DMS114 treated with DMSO at 0.1 percent for 48 hours (cell line): ENCODE measurements at regions not wholly inside any gene's neighbourhood (a gene's known extent, or its start where the extent isn't known, plus 50 kb on each side); places are given as distances from the start of the nearest gene placed in this dataset.

ENCODE experiments used
- DNase-seq: peaks from one replicate; lab custom pipeline; 2025; ENCODE audit not compliant: unreplicated experiment; lab: John Stamatoyannopoulos, UW

GRCh38 chr5:161235569-161235968 is 311.0 kb downstream of the GABRB2 start:
- DNase-seq = no peak

- DNase-seq = no peak
These were observed 313.0 kb downstream of the GABRB2 start for GRCh38 chr5:161233553-161233952.

DNA sequence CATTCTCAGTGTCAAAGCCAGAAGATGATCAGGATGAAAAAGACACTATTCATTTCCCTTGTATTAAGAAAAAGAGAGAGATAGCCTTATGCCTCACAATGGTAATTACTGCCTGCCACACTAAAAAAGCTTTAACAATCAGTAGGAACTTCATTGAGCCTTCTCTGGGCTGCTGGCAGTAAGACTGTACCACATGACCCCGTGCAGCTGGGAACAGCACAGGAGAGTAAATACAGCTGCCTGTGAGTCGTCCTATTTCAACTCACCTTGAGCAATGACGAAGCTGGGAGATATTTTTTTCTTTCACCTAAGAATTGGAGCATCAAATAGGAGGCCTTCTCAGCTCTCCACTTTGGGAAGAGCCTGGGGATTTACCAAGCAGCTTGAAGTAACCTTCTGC is 316.3 kb downstream of the GABRB2 start:
- no peak for DNase-seq

- DNase-seq = no peak
These were observed 326.7 kb downstream of the GABRB2 start for GRCh38 chr5:161219816-161220215.

- DNase-seq = no peak
These were observed 329.6 kb downstream of the GABRB2 start for GRCh38 chr5:161216877-161217276.

DNA sequence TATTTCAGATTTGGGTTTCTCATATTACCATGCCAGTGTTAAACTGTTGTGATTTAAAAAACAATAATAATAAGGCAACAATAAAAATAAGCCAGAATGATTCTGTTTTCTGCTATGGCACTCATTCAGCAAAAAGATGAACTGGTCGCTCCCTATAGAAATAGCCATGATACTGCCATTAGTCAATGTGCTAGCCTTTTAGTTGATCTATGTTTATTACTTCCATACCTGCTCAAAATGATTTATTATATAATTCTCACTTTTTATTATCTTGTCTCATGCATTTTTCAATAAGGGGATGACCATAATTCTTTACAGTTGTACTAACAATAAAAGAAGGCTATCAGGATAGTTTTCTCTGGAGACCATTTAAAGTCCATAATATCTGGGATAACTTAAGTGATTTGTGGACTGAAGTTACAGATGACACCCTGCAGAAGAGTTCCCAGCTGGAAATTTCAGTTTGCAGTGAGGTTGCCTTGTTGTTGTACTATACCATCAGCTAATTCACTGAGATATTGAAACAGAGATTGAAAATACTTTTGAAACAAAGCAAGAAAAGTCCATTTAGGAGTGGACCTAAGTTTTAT is 334.3 kb downstream of the GABRB2 start:
- DNase-seq = no peak

DNA sequence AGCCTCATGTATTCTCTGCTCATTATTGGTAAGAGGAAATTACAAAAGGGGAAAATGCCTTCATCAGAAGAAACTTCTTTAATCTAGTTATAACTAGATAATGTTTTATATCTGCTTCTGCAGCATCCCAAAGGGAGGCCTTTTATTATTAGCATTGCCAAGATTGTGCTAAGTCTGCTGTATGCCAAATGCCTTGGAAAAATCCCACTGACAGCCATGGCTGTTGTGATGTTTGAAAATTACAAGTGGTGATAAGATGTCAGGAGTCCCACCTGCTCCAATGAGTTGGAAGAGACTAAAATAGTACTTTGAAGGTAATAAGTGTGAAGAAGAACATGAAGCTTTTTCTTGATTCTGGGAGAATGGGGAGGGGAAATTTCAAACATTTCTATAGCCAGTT is 345.0 kb downstream of the GABRB2 start:
- no peak for DNase-seq

GRCh38 chr5:161190778-161191177 is 338.8 kb upstream of the ATP10B start:
- no peak for DNase-seq

DNA sequence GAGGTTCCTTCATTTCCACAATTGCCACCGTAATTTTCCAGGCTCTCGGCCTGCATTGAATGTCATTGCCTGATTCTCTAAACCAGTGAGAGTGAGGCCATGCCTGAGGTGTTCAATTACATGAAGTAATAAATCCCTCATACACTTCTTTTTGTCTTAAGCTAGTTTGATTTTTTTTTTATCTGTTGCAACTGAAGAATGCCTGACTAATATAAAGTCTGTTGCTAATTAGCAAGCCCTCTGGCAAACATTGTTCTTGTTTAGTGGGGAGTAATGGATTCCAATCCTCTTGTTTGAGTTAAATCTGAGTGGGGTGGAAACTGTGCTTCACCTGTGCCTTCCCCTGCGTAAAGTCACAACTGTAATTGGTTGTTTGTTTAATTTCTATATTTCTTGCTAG is 338.1 kb upstream of the ATP10B start:
- no peak for DNase-seq

- DNase-seq = no peak
These were observed 337.4 kb upstream of the ATP10B start for GRCh38 chr5:161189452-161189851.

GRCh38 chr5:161183559-161183958 is 331.5 kb upstream of the ATP10B start:
- DNase-seq = no peak

- no peak for DNase-seq
These were observed 324.2 kb upstream of the ATP10B start for GRCh38 chr5:161176221-161176620.

DNA sequence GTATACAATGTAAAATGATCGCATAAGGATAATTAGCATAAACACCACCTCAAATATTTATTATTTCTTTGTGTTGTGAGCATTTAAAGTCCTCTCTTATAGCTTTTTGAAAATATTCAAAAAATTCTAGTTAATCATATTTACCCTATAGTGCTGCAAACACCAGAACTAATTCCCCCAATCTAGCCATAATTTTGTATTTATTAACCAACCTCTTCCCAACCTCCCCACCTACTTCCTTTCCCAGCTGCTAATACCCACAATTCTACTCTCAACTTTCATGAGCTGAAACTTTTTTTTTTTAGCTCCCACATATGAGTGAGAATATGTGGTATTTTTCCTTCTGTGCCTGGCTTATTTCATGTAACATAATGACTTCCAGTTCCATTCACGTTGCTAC is 317.8 kb upstream of the ATP10B start:
- DNase-seq = no peak

- no peak for DNase-seq
These were observed 315.2 kb upstream of the ATP10B start for GRCh38 chr5:161167016-161167767.

GRCh38 chr5:161165998-161166660 is 314.1 kb upstream of the ATP10B start:
- no peak for DNase-seq

DNA sequence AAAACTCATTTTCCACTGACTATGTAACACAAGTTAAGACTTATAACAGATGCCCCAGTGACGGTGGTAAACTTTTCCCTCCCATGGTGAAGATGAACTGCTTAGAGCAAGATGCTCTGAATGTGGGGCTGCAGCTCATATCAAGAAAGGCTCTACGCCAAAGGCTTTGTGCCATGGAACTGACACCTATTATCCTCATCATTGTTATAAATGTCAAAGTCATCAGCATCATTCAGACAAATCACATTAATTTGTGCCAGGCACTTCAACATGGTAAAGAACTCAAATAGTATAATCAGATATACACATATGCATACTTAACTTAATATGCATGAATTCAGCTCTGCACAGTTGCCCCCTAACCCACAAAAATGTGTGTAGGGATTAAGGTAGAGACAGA is 305.9 kb upstream of the ATP10B start:
- DNase-seq = no peak

DNA sequence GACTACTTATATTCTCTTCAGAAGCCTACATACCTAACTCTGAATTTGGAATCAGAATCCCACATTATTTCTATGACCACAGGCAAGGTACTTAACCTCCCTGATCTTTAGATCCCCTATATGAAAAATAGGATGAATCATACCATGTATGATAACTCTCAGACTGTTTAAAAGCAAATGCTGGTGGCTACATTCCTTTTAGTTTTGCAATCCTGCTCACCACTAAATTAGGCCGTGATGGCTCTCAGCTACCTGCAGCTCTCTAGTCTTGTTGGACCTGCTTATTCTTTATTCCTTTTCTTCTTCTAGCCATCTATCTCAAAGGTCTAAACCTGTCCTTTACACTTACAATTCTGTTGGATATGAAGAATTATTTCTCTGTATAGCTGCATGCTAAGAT is 303.4 kb upstream of the ATP10B start:
- DNase-seq = no peak

GRCh38 chr5:161152415-161152940 is 300.5 kb upstream of the ATP10B start:
- no peak for DNase-seq

- no peak for DNase-seq
These were observed 298.5 kb upstream of the ATP10B start for GRCh38 chr5:161150441-161150988.

GRCh38 chr5:161149078-161149477 is 297.1 kb upstream of the ATP10B start:
- DNase-seq = no peak

GRCh38 chr5:161138751-161139455 is 286.9 kb upstream of the ATP10B start:
- no peak for DNase-seq
